ENCODE measurements at regions not wholly inside any gene's neighbourhood (a gene's known extent, or its start where the extent isn't known, plus 50 kb on each side); places are given as distances from the start of the nearest gene placed in this dataset.

- Histone ChIP-seq H3K36me3 (ENCODE audit: control insufficient read depth in 2 of 2, insufficient read depth in 2 of 2, low read length in 2 of 2) (no peaks in the 10 kb centered on the region), H3K27me3 (ENCODE audit: control insufficient read depth in 2 of 2, insufficient read depth in 2 of 2, low read length in 2 of 2) (no peaks in the 10 kb centered on the region), H3K4me1 (ENCODE audit: control insufficient read depth in 2 of 2, insufficient read depth in 2 of 2, low read length in 2 of 2) (peaks cover 0 to 11% of the 10 kb centered on the region in 2 donors), H3K9me3 (ENCODE audit: control insufficient read depth in 2 of 2, low read length in 2 of 2) (no peaks in the 10 kb centered on the region), H3K27ac (ENCODE audit: low read depth in 2 of 2, low read length in 2 of 2) (no peak overlapping the region), H3K4me3 (ENCODE audit: low read length in 2 of 2) (no peak overlapping the region), H3K9ac (ENCODE audit: low read depth in 1 of 2, low read length in 2 of 2) (no peak overlapping the region)
Measured at GRCh38 chr16:87244636-87245197, 72.5 kb downstream of the C16orf95 start.

- H3K27ac ChIP-seq (ENCODE audit: low read depth in 2 of 2, low read length in 2 of 2), result no peak overlapping the region
- H3K4me1 ChIP-seq (ENCODE audit: control insufficient read depth in 2 of 2, insufficient read depth in 2 of 2, low read length in 2 of 2), result peaks cover 0 to 5% of the 10 kb centered on the region in 2 donors
- H3K9me3 ChIP-seq (ENCODE audit: control insufficient read depth in 2 of 2, low read length in 2 of 2), result no peaks in the 10 kb centered on the region
- no peaks in the 10 kb centered on the region for H3K36me3 ChIP-seq (ENCODE audit: control insufficient read depth in 2 of 2, insufficient read depth in 2 of 2, low read length in 2 of 2)
- H3K27me3 ChIP-seq (ENCODE audit: control insufficient read depth in 2 of 2, insufficient read depth in 2 of 2, low read length in 2 of 2), result no peaks in the 10 kb centered on the region
- no peak overlapping the region for H3K4me3 ChIP-seq (ENCODE audit: low read length in 2 of 2)
- H3K9ac ChIP-seq (ENCODE audit: low read depth in 1 of 2, low read length in 2 of 2), result no peak overlapping the region
Measured at GRCh38 chr16:87245511-87245910, 71.7 kb downstream of the C16orf95 start.

GRCh38 chr16:87246269-87247065, 70.7 kb downstream of the C16orf95 start:
- Histone ChIP-seq H3K27me3 (ENCODE audit: control insufficient read depth in 2 of 2, insufficient read depth in 2 of 2, low read length in 2 of 2) (no peaks in the 10 kb centered on the region), H3K4me1 (ENCODE audit: control insufficient read depth in 2 of 2, insufficient read depth in 2 of 2, low read length in 2 of 2) (no peaks in the 10 kb centered on the region), H3K27ac (ENCODE audit: low read depth in 2 of 2, low read length in 2 of 2) (no peak overlapping the region), H3K36me3 (ENCODE audit: control insufficient read depth in 2 of 2, insufficient read depth in 2 of 2, low read length in 2 of 2) (no peaks in the 10 kb centered on the region), H3K9me3 (ENCODE audit: control insufficient read depth in 2 of 2, low read length in 2 of 2) (no peaks in the 10 kb centered on the region), H3K9ac (ENCODE audit: low read depth in 1 of 2, low read length in 2 of 2) (no peak overlapping the region), H3K4me3 (ENCODE audit: low read length in 2 of 2) (no peak overlapping the region)

GRCh38 chr16:87248714-87249113, 68.5 kb downstream of the C16orf95 start:
- no peak overlapping the region for H3K27ac ChIP-seq (ENCODE audit: low read depth in 2 of 2, low read length in 2 of 2)
- no peaks in the 10 kb centered on the region for H3K36me3 ChIP-seq (ENCODE audit: control insufficient read depth in 2 of 2, insufficient read depth in 2 of 2, low read length in 2 of 2)
- H3K4me1 ChIP-seq (ENCODE audit: control insufficient read depth in 2 of 2, insufficient read depth in 2 of 2, low read length in 2 of 2), result no peaks in the 10 kb centered on the region
- H3K9ac ChIP-seq (ENCODE audit: low read depth in 1 of 2, low read length in 2 of 2), result no peak overlapping the region
- H3K27me3 ChIP-seq (ENCODE audit: control insufficient read depth in 2 of 2, insufficient read depth in 2 of 2, low read length in 2 of 2), result no peaks in the 10 kb centered on the region
- no peaks in the 10 kb centered on the region for H3K9me3 ChIP-seq (ENCODE audit: control insufficient read depth in 2 of 2, low read length in 2 of 2)
- H3K4me3 ChIP-seq (ENCODE audit: low read length in 2 of 2), result no peak overlapping the region

GRCh38 chr16:87249425-87249824, 67.8 kb downstream of the C16orf95 start:
- H3K27ac ChIP-seq (ENCODE audit: low read depth in 2 of 2, low read length in 2 of 2), result no peak overlapping the region

GRCh38 chr16:87250431-87250960, 66.7 kb downstream of the C16orf95 start:
- H3K36me3 ChIP-seq (ENCODE audit: control insufficient read depth in 2 of 2, insufficient read depth in 2 of 2, low read length in 2 of 2), result no peaks in the 10 kb centered on the region
- H3K4me1 ChIP-seq (ENCODE audit: control insufficient read depth in 2 of 2, insufficient read depth in 2 of 2, low read length in 2 of 2), result no peaks in the 10 kb centered on the region
- H3K27me3 ChIP-seq (ENCODE audit: control insufficient read depth in 2 of 2, insufficient read depth in 2 of 2, low read length in 2 of 2), result no peaks in the 10 kb centered on the region
- H3K9ac ChIP-seq (ENCODE audit: low read depth in 1 of 2, low read length in 2 of 2), result no peak overlapping the region
- H3K27ac ChIP-seq (ENCODE audit: low read depth in 2 of 2, low read length in 2 of 2), result no peak overlapping the region
- no peaks in the 10 kb centered on the region for H3K9me3 ChIP-seq (ENCODE audit: control insufficient read depth in 2 of 2, low read length in 2 of 2)
- H3K4me3 ChIP-seq (ENCODE audit: low read length in 2 of 2), result no peak overlapping the region

More at GRCh38 chr16:87249425-87249824, 67.8 kb downstream of the C16orf95 start:
- Histone ChIP-seq H3K36me3 (ENCODE audit: control insufficient read depth in 2 of 2, insufficient read depth in 2 of 2, low read length in 2 of 2) (no peaks in the 10 kb centered on the region), H3K27me3 (ENCODE audit: control insufficient read depth in 2 of 2, insufficient read depth in 2 of 2, low read length in 2 of 2) (no peaks in the 10 kb centered on the region), H3K4me3 (ENCODE audit: low read length in 2 of 2) (no peak overlapping the region), H3K4me1 (ENCODE audit: control insufficient read depth in 2 of 2, insufficient read depth in 2 of 2, low read length in 2 of 2) (no peaks in the 10 kb centered on the region), H3K9ac (ENCODE audit: low read depth in 1 of 2, low read length in 2 of 2) (no peak overlapping the region), H3K9me3 (ENCODE audit: control insufficient read depth in 2 of 2, low read length in 2 of 2) (no peaks in the 10 kb centered on the region)

- Histone ChIP-seq H3K4me3 (ENCODE audit: low read length in 2 of 2) (no peak overlapping the region), H3K36me3 (ENCODE audit: control insufficient read depth in 2 of 2, insufficient read depth in 2 of 2, low read length in 2 of 2) (no peaks in the 10 kb centered on the region), H3K4me1 (ENCODE audit: control insufficient read depth in 2 of 2, insufficient read depth in 2 of 2, low read length in 2 of 2) (no peaks in the 10 kb centered on the region), H3K9me3 (ENCODE audit: control insufficient read depth in 2 of 2, low read length in 2 of 2) (no peaks in the 10 kb centered on the region), H3K27me3 (ENCODE audit: control insufficient read depth in 2 of 2, insufficient read depth in 2 of 2, low read length in 2 of 2) (no peaks in the 10 kb centered on the region), H3K27ac (ENCODE audit: low read depth in 2 of 2, low read length in 2 of 2) (no peak overlapping the region), H3K9ac (ENCODE audit: low read depth in 1 of 2, low read length in 2 of 2) (no peak overlapping the region)
Measured at GRCh38 chr16:87252269-87252970, 64.8 kb downstream of the C16orf95 start.
